K562 (cell line): ENCODE measurements at regions not wholly inside any gene's neighbourhood (a gene's known extent, or its start where the extent isn't known, plus 50 kb on each side); places are given as distances from the start of the nearest gene placed in this dataset.
A peak's percentile ranks its signal among the peaks of the same experiment; 100 is the strongest.

Source experiments
- ATAC-seq: fragments of 200-7000 bp; cut with Tn5 transposase; 3 replicates; pipeline ENCODE4 v1.9.1; 2020; ENCODE audit warnings: moderate library complexity
- BruUV-seq: library from RNA; stranded (reverse); fragments of 400-500 nt; replicated peaks from 2 replicates; lab custom pipeline; 2021; lab: Mats Ljungman, UMichigan
- CTCF ChIA-PET: fragments of 300-600 bp; formaldehyde crosslinking; extraction: SDS; loops from one replicate; lab custom pipeline; 2021; ENCODE audit warnings: low intra/inter-chr PET ratio; lab: Yijun Ruan, JAX
- POLR2A ChIA-PET: fragments of 300-600, 350-650 bp; sonication (Branson Sonifier 250); formaldehyde crosslinking; extraction: SDS; loops from one replicate; lab custom pipeline; 2021; ENCODE audit warnings: antibody characterized with exemption, inconsistent platforms; lab: Yijun Ruan, JAX
- DNase-seq, 4 experiments: peaks; one replicate each; pipeline versions ENCODE4 v3.0.0 to v3.0.0-alpha.2; 2011 to 2018; ENCODE audit warnings: low spot score in 3 of 4, mixed read lengths in 3 of 4; ENCODE audit errors: extremely low read depth in 1 of 4
- FAIRE-seq: peaks from 2 replicates; lab custom pipeline; 2011; peaks lifted over from hg19 to GRCh38; lab: Jason Lieb, UNC
- H2AFZ ChIP-seq: 2 replicates; pipeline ENCODE4 v1.6.0; 2011; ENCODE audit warnings: low read depth, low read length, control low read depth, inconsistent platforms
- H3K27ac ChIP-seq: fragments of 200-600 bp; 3 replicates; pipeline ENCODE4 v1.8.0; 2011; ENCODE audit warnings: low read depth, mild to moderate bottlenecking, control low read depth, inconsistent platforms, low read length, moderate library complexity, mixed read lengths; ENCODE audit errors: extremely low read depth
- H3K27me3 ChIP-seq, 2 experiments: fragments of 300-600 bp in 1 of 2; 2 replicates in 1 of 2; 3 replicates in 1 of 2; pipeline versions ENCODE4 v1.6.0 to v1.8.0; 2011; ENCODE audit warnings: inconsistent platforms in 2 of 2, low read length in 2 of 2, mild to moderate bottlenecking in 1 of 2, mixed read lengths in 1 of 2, moderate library complexity in 1 of 2; ENCODE audit not compliant: control insufficient read depth in 2 of 2, insufficient read depth in 2 of 2
- H3K36me3 ChIP-seq: fragments of 300-600 bp; 3 replicates; pipeline ENCODE4 v1.8.0; 2011; ENCODE audit warnings: mild to moderate bottlenecking, low read length, inconsistent platforms; ENCODE audit not compliant: control insufficient read depth, insufficient read depth
- H3K4me1 ChIP-seq, 2 experiments: fragments of 200-600 bp in 1 of 2; replicated peaks in 1 of 2; 2 replicates in 1 of 2; 3 replicates in 1 of 2; pipeline versions ENCODE4 v1.5.1 to v1.8.0; 2011; ENCODE audit warnings: inconsistent platforms in 2 of 2, low read length in 2 of 2, mild to moderate bottlenecking in 1 of 2, mixed read lengths in 1 of 2, moderate library complexity in 1 of 2; ENCODE audit not compliant: control insufficient read depth in 2 of 2, insufficient read depth in 2 of 2
- H3K4me2 ChIP-seq: 2 replicates; pipeline ENCODE4 v1.6.1; 2011; ENCODE audit warnings: low read length, control low read depth, inconsistent platforms, mixed read lengths; ENCODE audit not compliant: insufficient read depth
- H3K4me3 ChIP-seq: fragments of 200-600 bp; sonication (generic), shearing (Covaris generic); 2 replicates; pipeline ENCODE4 v1.5.1; 2016; ENCODE audit warnings: control low read depth, inconsistent platforms
- H3K79me2 ChIP-seq: fragments of 200-600 bp; 3 replicates; pipeline ENCODE4 v1.8.0; 2011; ENCODE audit warnings: low read length, inconsistent platforms; ENCODE audit not compliant: control insufficient read depth, insufficient read depth
- H3K9ac ChIP-seq, 2 experiments: 2 replicates each; pipeline versions ENCODE4 v1.6.0 to v1.6.1; 2011; ENCODE audit warnings: low read depth in 2 of 2, low read length in 2 of 2, control low read depth in 1 of 2, inconsistent platforms in 1 of 2, mild to moderate bottlenecking in 1 of 2, mixed read lengths in 1 of 2; ENCODE audit not compliant: insufficient read depth in 1 of 2
- H3K9me1 ChIP-seq: one replicate; pipeline ENCODE4 v1.6.0; 2011; ENCODE audit warnings: inconsistent platforms, mild to moderate bottlenecking, low read length, moderate library complexity; ENCODE audit not compliant: control insufficient read depth, insufficient read depth
- H3K9me3 ChIP-seq: replicated peaks from 2 replicates; pipeline ENCODE4 v1.5.1; 2011; ENCODE audit warnings: low read depth, low read length, inconsistent platforms; ENCODE audit not compliant: control insufficient read depth, insufficient read depth
- H4K20me1 ChIP-seq: replicated peaks from 2 replicates; pipeline ENCODE4 v1.6.1; 2011; ENCODE audit warnings: low read length, inconsistent platforms, mixed read lengths; ENCODE audit not compliant: control insufficient read depth, insufficient read depth
- ADNP ChIP-seq: fragments of 200-800 bp; sonication (Bioruptor generic); IDR thresholded peaks from 2 replicates; pipeline ENCODE4 v1.6.1; 2016; ENCODE audit warnings: missing genetic modification characterization, missing compliant biosample characterization
- DNMT1 ChIP-seq: fragments of 450-650 bp; IDR thresholded peaks from 2 replicates; pipeline ENCODE4 v1.6.1; 2016; ENCODE audit warnings: antibody characterized with exemption, mild to moderate bottlenecking
- E2F3 ChIP-seq: fragments of 250-450 bp; sonication (Bioruptor Pico); IDR thresholded peaks from 2 replicates; pipeline ENCODE4 v1.4.0; 2020; ENCODE audit warnings: mild to moderate bottlenecking
- EZH2 ChIP-seq: IDR thresholded peaks from 2 replicates; pipeline ENCODE4 v1.6.1; 2012; ENCODE audit warnings: low read depth, mild to moderate bottlenecking, inconsistent platforms, low read length, borderline replicate concordance
- KDM5B ChIP-seq: fragments of 200-600 bp; sonication (generic); IDR thresholded peaks from 2 replicates; pipeline ENCODE4 v1.6.1; 2012; ENCODE audit warnings: low read depth, mild to moderate bottlenecking, moderate library complexity, low read length, control low read depth, inconsistent platforms; ENCODE audit not compliant: insufficient replicate concordance
- LCOR ChIP-seq: sonication (generic); formaldehyde crosslinking; IDR thresholded peaks from 2 replicates; pipeline ENCODE4 v1.8.0; 2022; ENCODE audit warnings: mild to moderate bottlenecking, missing genetic modification reagents
- MAFK ChIP-seq: IDR thresholded peaks from 2 replicates; pipeline ENCODE4 v1.6.1; 2011; ENCODE audit warnings: low read length, improper control_type of control experiment
- NFIC ChIP-seq: fragments of 450-650 bp; IDR thresholded peaks from 2 replicates; pipeline ENCODE4 v1.6.1; 2017; ENCODE audit warnings: mild to moderate bottlenecking, inconsistent platforms
- NR2C1 ChIP-seq, 2 experiments: fragments of 450-650 bp; IDR thresholded peaks; 2 replicates each; pipeline ENCODE4 v1.6.1; 2017; ENCODE audit warnings: mild to moderate bottlenecking in 2 of 2, antibody characterized with exemption in 1 of 2, inconsistent platforms in 1 of 2, missing compliant biosample characterization in 1 of 2, missing genetic modification characterization in 1 of 2
- SIRT6 ChIP-seq: IDR thresholded peaks from one replicate; pipeline ENCODE4 v1.6.1; 2012; ENCODE audit warnings: low read depth, mild to moderate bottlenecking, control low read depth, inconsistent platforms, low read length, moderate library complexity
- SMC3 ChIP-seq: conservative IDR thresholded peaks from 2 replicates; pipeline ENCODE4 v1.6.1; 2011; ENCODE audit warnings: low read depth, low read length, improper control_type of control experiment; ENCODE audit not compliant: insufficient read depth
- SRF ChIP-seq, 2 experiments: fragments of 250-450, 450-650 bp in 1 of 2; sonication (Bioruptor Pico) in 1 of 2; sonication (generic) in 1 of 2; formaldehyde crosslinking; IDR thresholded peaks; 2 replicates each; pipeline versions ENCODE4 v1.5.0 to v1.5.1; 2020 to 2022; ENCODE audit warnings: mild to moderate bottlenecking in 1 of 2, missing genetic modification reagents in 1 of 2
- ZNF764 ChIP-seq: fragments of 250-450 bp; sonication (Bioruptor Pico); IDR thresholded peaks from 2 replicates; pipeline ENCODE4 v1.4.0; 2020; ENCODE audit warnings: low read depth, mild to moderate bottlenecking, moderate library complexity
- ZNF780A ChIP-seq: fragments of 250-450 bp; sonication (Bioruptor Pico); IDR thresholded peaks from 2 replicates; pipeline ENCODE4 v1.5.0; 2021; ENCODE audit warnings: mild to moderate bottlenecking
- WGBS: fragments of 100-300 bp; shearing (Covaris generic); methylation state at CpG from one replicate; pipeline ENCODE4 v1.1.6; 2016; ENCODE audit warnings: low coverage, mixed read lengths; ENCODE audit not compliant: insufficient coverage; ENCODE audit errors: missing lambda C conversion rate; 5-methylcytosine and 5-hydroxymethylcytosine counted together
- in situ Hi-C: fragments of 300-500 bp; cut with MboI; formaldehyde crosslinking; loops from 4 replicates; pipeline ENCODE4 v1.15.0; 2018; ENCODE audit warnings: inconsistent platforms, mixed read lengths
- intact Hi-C: fragments of 100-400 bp; cut with micrococcal nuclease; formaldehyde crosslinking; loops from 2 replicates; pipeline ENCODE4 v1.14.2; 2022
- TF ChIP-seq, protein P1 (sequence below): sonication (generic); formaldehyde crosslinking; IDR thresholded peaks from 2 replicates; pipeline ENCODE4 v1.8.0; 2022; ENCODE audit warnings: missing genetic modification reagents, mild to moderate bottlenecking, moderate library complexity, borderline replicate concordance
- TF ChIP-seq, protein P2 (sequence below), 2 experiments: fragments of 450-650 bp in 1 of 2; IDR thresholded peaks; 2 replicates each; pipeline ENCODE4 v1.6.1; 2011 to 2017; ENCODE audit warnings: low read depth in 2 of 2, antibody characterized with exemption in 1 of 2, borderline replicate concordance in 1 of 2, low read length in 1 of 2, mild to moderate bottlenecking in 1 of 2, mixed read lengths in 1 of 2; ENCODE audit not compliant: control insufficient read depth in 1 of 2
- TF ChIP-seq, protein P3 (sequence below): sonication (generic); formaldehyde crosslinking; IDR thresholded peaks from 2 replicates; pipeline ENCODE4 v1.8.1; 2023; ENCODE audit warnings: mild to moderate bottlenecking, missing genetic modification reagents, moderate library complexity

DNA sequence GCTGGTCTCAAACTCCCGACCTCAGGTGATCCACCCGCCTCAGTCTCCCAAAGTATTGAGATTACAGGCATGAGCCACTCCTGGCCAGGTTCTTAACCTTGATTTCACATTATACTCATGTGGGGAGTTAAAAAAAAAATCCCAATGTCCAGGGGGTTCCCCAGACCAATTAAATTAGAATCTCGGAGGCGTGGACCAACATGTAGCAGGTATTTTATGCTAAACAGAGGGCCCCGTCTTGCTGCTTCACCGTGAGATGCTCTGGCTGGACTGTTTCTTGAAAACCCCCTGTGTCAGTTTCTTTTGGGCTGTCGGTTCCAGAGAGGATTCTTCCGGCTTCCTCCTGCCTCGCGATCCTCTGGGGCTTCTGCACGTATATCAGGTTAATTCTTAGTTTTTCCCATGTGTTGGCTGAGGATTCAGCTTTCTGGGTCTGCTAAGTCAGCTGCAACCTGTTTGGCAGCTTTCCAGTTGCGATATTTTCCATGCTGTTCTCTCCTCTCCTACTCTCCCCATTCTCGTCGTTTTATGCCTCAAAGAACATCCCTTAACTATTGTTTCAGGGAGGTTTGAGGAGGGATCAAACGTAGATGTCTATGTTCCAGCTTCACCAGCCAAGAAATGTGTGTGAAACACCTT lies 50.6 kb upstream of the ACCSL start:
- intact Hi-C loops, result no loop called here
- BruUV-seq, result no TSS peak
- Histone ChIP-seq H3K9ac (no peak overlapping the region), H3K27me3 (peaks cover 20 to 49% of the 10 kb centered on the region in 2 experiments), H3K4me1 (no peaks in the 10 kb centered on the region; a peak in 1 of 5 replicates), H4K20me1 (no peaks in the 10 kb centered on the region), H3K9me3 (no peaks in the 10 kb centered on the region; the same call in 1 of the 2 replicates), H3K9me1 (no peaks in the 10 kb centered on the region), H3K4me2 (no peak overlapping the region), H3K27ac (no peak overlapping the region), H3K36me3 (no peaks in the 10 kb centered on the region), H3K4me3 (no peak overlapping the region), H2AFZ (no peak overlapping the region)
- in situ Hi-C loops, result no loop called here
- WGBS, result 3% methylated on average over 15 of the region's 15 CpGs
- ATAC-seq (no peak), DNase-seq (no peak)
- POLR2A ChIA-PET, result interaction anchor here (1.0 kb wide), 1 partner anchor 14 kb away, joined by 6 read pairs; no protein-coding TSS in a partner anchor
- TF ChIP-seq KDM5B (no peak), LCOR (CRISPR knock-in tag) (no peak), SIRT6 (no peak), E2F3 (CRISPR knock-in tag) (no peak), SMC3 (no peak), EZH2 (0 out of 2 replicates have a peak, but pooled peaks have one; percentile 30), SRF (CRISPR knock-in tag; IDR thresholded peaks at IDR 0.05) (no peak), MAFK (no peak), ZNF780A (CRISPR knock-in tag) (no peak), ZNF764 (no peak), NR2C1 (IDR thresholded peaks at IDR 0.05) (no peak), NR2C1 (tag; IDR thresholded peaks at IDR 0.05) (no peak), ADNP (no peak), NFIC (peak; percentile 66), DNMT1 (no peak)
- TF ChIP-seq, protein P1, sequence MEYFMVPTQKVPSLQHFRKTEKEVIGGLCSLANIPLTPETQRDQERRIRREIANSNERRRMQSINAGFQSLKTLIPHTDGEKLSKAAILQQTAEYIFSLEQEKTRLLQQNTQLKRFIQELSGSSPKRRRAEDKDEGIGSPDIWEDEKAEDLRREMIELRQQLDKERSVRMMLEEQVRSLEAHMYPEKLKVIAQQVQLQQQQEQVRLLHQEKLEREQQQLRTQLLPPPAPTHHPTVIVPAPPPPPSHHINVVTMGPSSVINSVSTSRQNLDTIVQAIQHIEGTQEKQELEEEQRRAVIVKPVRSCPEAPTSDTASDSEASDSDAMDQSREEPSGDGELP (CRISPR knock-in tag), result no peak
- TF ChIP-seq, protein P2, sequence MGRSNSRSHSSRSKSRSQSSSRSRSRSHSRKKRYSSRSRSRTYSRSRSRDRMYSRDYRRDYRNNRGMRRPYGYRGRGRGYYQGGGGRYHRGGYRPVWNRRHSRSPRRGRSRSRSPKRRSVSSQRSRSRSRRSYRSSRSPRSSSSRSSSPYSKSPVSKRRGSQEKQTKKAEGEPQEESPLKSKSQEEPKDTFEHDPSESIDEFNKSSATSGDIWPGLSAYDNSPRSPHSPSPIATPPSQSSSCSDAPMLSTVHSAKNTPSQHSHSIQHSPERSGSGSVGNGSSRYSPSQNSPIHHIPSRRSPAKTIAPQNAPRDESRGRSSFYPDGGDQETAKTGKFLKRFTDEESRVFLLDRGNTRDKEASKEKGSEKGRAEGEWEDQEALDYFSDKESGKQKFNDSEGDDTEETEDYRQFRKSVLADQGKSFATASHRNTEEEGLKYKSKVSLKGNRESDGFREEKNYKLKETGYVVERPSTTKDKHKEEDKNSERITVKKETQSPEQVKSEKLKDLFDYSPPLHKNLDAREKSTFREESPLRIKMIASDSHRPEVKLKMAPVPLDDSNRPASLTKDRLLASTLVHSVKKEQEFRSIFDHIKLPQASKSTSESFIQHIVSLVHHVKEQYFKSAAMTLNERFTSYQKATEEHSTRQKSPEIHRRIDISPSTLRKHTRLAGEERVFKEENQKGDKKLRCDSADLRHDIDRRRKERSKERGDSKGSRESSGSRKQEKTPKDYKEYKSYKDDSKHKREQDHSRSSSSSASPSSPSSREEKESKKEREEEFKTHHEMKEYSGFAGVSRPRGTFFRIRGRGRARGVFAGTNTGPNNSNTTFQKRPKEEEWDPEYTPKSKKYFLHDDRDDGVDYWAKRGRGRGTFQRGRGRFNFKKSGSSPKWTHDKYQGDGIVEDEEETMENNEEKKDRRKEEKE (IDR thresholded peaks at IDR 0.05; ENCODE audit: borderline replicate concordance in 1 of 2, control insufficient read depth in 1 of 2, low read depth in 2 of 2, low read length in 1 of 2), result no peak
- TF ChIP-seq, protein P3, sequence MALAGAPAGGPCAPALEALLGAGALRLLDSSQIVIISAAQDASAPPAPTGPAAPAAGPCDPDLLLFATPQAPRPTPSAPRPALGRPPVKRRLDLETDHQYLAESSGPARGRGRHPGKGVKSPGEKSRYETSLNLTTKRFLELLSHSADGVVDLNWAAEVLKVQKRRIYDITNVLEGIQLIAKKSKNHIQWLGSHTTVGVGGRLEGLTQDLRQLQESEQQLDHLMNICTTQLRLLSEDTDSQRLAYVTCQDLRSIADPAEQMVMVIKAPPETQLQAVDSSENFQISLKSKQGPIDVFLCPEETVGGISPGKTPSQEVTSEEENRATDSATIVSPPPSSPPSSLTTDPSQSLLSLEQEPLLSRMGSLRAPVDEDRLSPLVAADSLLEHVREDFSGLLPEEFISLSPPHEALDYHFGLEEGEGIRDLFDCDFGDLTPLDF (CRISPR knock-in tag), result no peak
- TF ChIP-seq, all 486 proteins: peak for 2
- CTCF ChIA-PET, result no interaction called here
- FAIRE-seq, result no peak
- no peaks in the 10 kb centered on the region for H3K79me2 ChIP-seq
